Liver (tissue), 3 donors: ENCODE measurements at regions not wholly inside any gene's neighbourhood (a gene's known extent, or its start where the extent isn't known, plus 50 kb on each side); places are given as distances from the start of the nearest gene placed in this dataset.

Experiments used
- CTCF ChIP-seq: fragments of 150-350 bp; IDR thresholded peaks from 2 replicates; pipeline ENCODE4 v1.5.1; 2017; ENCODE audit warnings: improper control_type of control experiment, low read depth, low read length; ENCODE audit not compliant: missing input control
- EGR1 ChIP-seq, 2 donors: IDR thresholded peaks; 2 replicates each; pipeline ENCODE4 v1.6.1; 2016 to 2018; ENCODE audit warnings: antibody characterized with exemption in 2 of 2, low read depth in 2 of 2
- GABPA ChIP-seq, 2 donors: IDR thresholded peaks in 1 of 2; conservative IDR thresholded peaks in 1 of 2; 2 replicates each; pipeline ENCODE4 v1.6.1; 2016; ENCODE audit warnings: antibody characterized with exemption in 2 of 2, mild to moderate bottlenecking in 1 of 2, moderate library complexity in 1 of 2
- JUND ChIP-seq, 2 donors: IDR thresholded peaks; 2 replicates each; pipeline ENCODE4 v1.6.1; 2016; ENCODE audit warnings: antibody characterized with exemption in 2 of 2
- MAX ChIP-seq: IDR thresholded peaks from 2 replicates; pipeline ENCODE4 v1.6.1; 2016; ENCODE audit warnings: antibody characterized with exemption
- RAD21 ChIP-seq, 2 donors: IDR thresholded peaks; 2 replicates each; pipeline ENCODE4 v1.6.1; 2016; ENCODE audit warnings: antibody characterized with exemption in 2 of 2, mild to moderate bottlenecking in 2 of 2
- REST ChIP-seq: IDR thresholded peaks from 2 replicates; pipeline ENCODE4 v1.6.1; 2016; ENCODE audit warnings: antibody characterized with exemption, mild to moderate bottlenecking
- RXRA ChIP-seq, 2 donors: IDR thresholded peaks; 2 replicates each; pipeline ENCODE4 v1.6.1; 2017 to 2018; ENCODE audit warnings: antibody characterized with exemption in 2 of 2, mild to moderate bottlenecking in 1 of 2
- SP1 ChIP-seq: IDR thresholded peaks from 2 replicates; pipeline ENCODE4 v1.6.1; 2018; ENCODE audit warnings: antibody characterized with exemption, mild to moderate bottlenecking
- TAF1 ChIP-seq: conservative IDR thresholded peaks from 2 replicates; pipeline ENCODE4 v1.6.1; 2016; ENCODE audit warnings: antibody characterized with exemption, mild to moderate bottlenecking
- YY1 ChIP-seq: IDR thresholded peaks from 2 replicates; pipeline ENCODE4 v1.6.1; 2016; ENCODE audit warnings: antibody characterized with exemption, mild to moderate bottlenecking
- ZBTB33 ChIP-seq: IDR thresholded peaks from 2 replicates; pipeline ENCODE4 v1.6.1; 2016; ENCODE audit warnings: antibody characterized with exemption
- donor health status: healthy.
- donor health status: healthy.

- TF ChIP-seq RXRA (IDR thresholded peaks at IDR 0.05) = no peak
- no peak for TF ChIP-seq CTCF
- no peak for TF ChIP-seq GABPA (IDR thresholded peaks at IDR 0.05 in 1 of 2, conservative IDR thresholded peaks at IDR 0.05 in 1 of 2)
- TF ChIP-seq YY1 = no peak
- TF ChIP-seq REST = no peak
- TF ChIP-seq TAF1 = no peak
- TF ChIP-seq ZBTB33 = no peak
- no peak for TF ChIP-seq EGR1 (IDR thresholded peaks at IDR 0.05; ENCODE audit: low read depth in 2 of 2)
- TF ChIP-seq MAX = no peak
- no peak for TF ChIP-seq SP1
- no peak for TF ChIP-seq RAD21 (IDR thresholded peaks at IDR 0.05)
- no peak for TF ChIP-seq JUND (IDR thresholded peaks at IDR 0.05)
Observed at GRCh38 chr2:219998714-219999227, 371.3 kb downstream of the SLC4A3 start.
